ENCODE measurements at regions not wholly inside any gene's neighbourhood (a gene's known extent, or its start where the extent isn't known, plus 50 kb on each side); places are given as distances from the start of the nearest gene placed in this dataset.

GRCh38 chr13:80126389-80127068 lies 214.4 kb downstream of the SPRY2 start:
- H3K9me1 ChIP-seq (ENCODE audit: control insufficient read depth, extremely low read depth, insufficient read depth, low read length) = no peaks in the 10 kb centered on the region
- no peak overlapping the region for H3K27ac ChIP-seq (ENCODE audit: control insufficient read depth, insufficient read depth, low read length)
- no peak overlapping the region for H2AFZ ChIP-seq (ENCODE audit: control insufficient read depth, low read length)
- H3K4me2 ChIP-seq (ENCODE audit: control insufficient read depth, extremely low read depth, insufficient read depth, low read depth, low read length) = no peak overlapping the region
- H3K4me1 ChIP-seq (ENCODE audit: control insufficient read depth, extremely low read depth, insufficient read depth, low read length) = no peaks in the 10 kb centered on the region
- FAIRE-seq = no peak
- DNase-seq (ENCODE audit: low read depth, low spot score) = no peak
- H3K4me3 ChIP-seq (ENCODE audit: control insufficient read depth in 2 of 3, extremely low read depth in 1 of 3, insufficient read depth in 2 of 3, low read depth in 1 of 3, low read length in 3 of 3) = no peak overlapping the region
- no peaks in the 10 kb centered on the region for H3K36me3 ChIP-seq (ENCODE audit: control insufficient read depth in 2 of 2, extremely low read depth in 1 of 2, insufficient read depth in 2 of 2, low read length in 2 of 2)
- no peaks in the 10 kb centered on the region for H3K9me3 ChIP-seq (ENCODE audit: control insufficient read depth, low read depth, low read length)
- no peaks in the 10 kb centered on the region for H4K20me1 ChIP-seq (ENCODE audit: control insufficient read depth, extremely low read depth, insufficient read depth, low read length)
- H3K79me2 ChIP-seq (ENCODE audit: control insufficient read depth, insufficient read depth, low read length) = no peaks in the 10 kb centered on the region
- no peaks in the 10 kb centered on the region for H3K27me3 ChIP-seq (ENCODE audit: control insufficient read depth, extremely low read depth, insufficient read depth, low read length)
- no peak for TF ChIP-seq EZH2 (IDR thresholded peaks at IDR 0.05; ENCODE audit: low read length)
- TF ChIP-seq, protein P1, sequence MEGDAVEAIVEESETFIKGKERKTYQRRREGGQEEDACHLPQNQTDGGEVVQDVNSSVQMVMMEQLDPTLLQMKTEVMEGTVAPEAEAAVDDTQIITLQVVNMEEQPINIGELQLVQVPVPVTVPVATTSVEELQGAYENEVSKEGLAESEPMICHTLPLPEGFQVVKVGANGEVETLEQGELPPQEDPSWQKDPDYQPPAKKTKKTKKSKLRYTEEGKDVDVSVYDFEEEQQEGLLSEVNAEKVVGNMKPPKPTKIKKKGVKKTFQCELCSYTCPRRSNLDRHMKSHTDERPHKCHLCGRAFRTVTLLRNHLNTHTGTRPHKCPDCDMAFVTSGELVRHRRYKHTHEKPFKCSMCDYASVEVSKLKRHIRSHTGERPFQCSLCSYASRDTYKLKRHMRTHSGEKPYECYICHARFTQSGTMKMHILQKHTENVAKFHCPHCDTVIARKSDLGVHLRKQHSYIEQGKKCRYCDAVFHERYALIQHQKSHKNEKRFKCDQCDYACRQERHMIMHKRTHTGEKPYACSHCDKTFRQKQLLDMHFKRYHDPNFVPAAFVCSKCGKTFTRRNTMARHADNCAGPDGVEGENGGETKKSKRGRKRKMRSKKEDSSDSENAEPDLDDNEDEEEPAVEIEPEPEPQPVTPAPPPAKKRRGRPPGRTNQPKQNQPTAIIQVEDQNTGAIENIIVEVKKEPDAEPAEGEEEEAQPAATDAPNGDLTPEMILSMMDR (optimal IDR thresholded peaks at IDR 0.05 in 1 of 3, IDR thresholded peaks at IDR 0.05 in 1 of 3, conservative IDR thresholded peaks at IDR 0.05 in 1 of 3; ENCODE audit: extremely low read depth in 1 of 3, insufficient read depth in 2 of 3, low read length in 3 of 3) = no peak
- dilution Hi-C loops (cut with MboI; ENCODE audit: extremely low pct_ligation_motif_present, low sequenced_read_pairs) = no loop called here
- H3K9ac ChIP-seq (ENCODE audit: control insufficient read depth, extremely low read depth, insufficient read depth, low read length) = no peak overlapping the region

DNA sequence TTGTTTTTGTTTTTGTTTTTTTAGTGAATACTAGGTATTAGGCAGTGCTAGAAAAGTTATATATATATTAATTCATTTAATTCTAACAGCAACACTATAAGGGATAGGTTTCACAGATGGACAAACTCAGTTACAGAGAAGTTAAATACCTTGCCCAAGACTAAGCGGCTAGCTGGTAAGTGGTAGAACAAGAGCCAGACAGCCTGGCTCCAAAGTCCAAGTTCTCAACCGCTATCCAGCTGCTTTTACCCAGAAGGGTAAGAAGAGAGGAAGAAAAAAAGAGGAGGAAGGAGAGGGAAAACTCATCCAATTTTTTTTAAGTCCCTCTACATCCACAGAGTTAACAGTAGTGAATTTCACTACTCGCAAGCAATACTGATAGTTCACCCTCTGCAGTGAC lies 217.0 kb downstream of the SPRY2 start:
- Histone ChIP-seq H4K20me1 (ENCODE audit: control insufficient read depth, extremely low read depth, insufficient read depth, low read length) (no peaks in the 10 kb centered on the region), H2AFZ (ENCODE audit: control insufficient read depth, low read length) (no peak overlapping the region), H3K79me2 (ENCODE audit: control insufficient read depth, insufficient read depth, low read length) (no peaks in the 10 kb centered on the region), H3K9me1 (ENCODE audit: control insufficient read depth, extremely low read depth, insufficient read depth, low read length) (no peaks in the 10 kb centered on the region), H3K9me3 (ENCODE audit: control insufficient read depth, low read depth, low read length) (no peaks in the 10 kb centered on the region), H3K9ac (ENCODE audit: control insufficient read depth, extremely low read depth, insufficient read depth, low read length) (no peak overlapping the region), H3K27me3 (ENCODE audit: control insufficient read depth, extremely low read depth, insufficient read depth, low read length) (no peaks in the 10 kb centered on the region), H3K4me2 (ENCODE audit: control insufficient read depth, extremely low read depth, insufficient read depth, low read depth, low read length) (no peak overlapping the region), H3K36me3 (ENCODE audit: control insufficient read depth in 2 of 2, extremely low read depth in 1 of 2, insufficient read depth in 2 of 2, low read length in 2 of 2) (no peaks in the 10 kb centered on the region), H3K4me3 (ENCODE audit: control insufficient read depth in 2 of 3, extremely low read depth in 1 of 3, insufficient read depth in 2 of 3, low read depth in 1 of 3, low read length in 3 of 3) (no peak overlapping the region), H3K27ac (ENCODE audit: control insufficient read depth, insufficient read depth, low read length) (no peak overlapping the region), H3K4me1 (ENCODE audit: control insufficient read depth, extremely low read depth, insufficient read depth, low read length) (no peaks in the 10 kb centered on the region)
- FAIRE-seq (no peak), DNase-seq (ENCODE audit: low read depth, low spot score) (no peak)
- TF ChIP-seq, protein P1 (optimal IDR thresholded peaks at IDR 0.05 in 1 of 3, IDR thresholded peaks at IDR 0.05 in 1 of 3, conservative IDR thresholded peaks at IDR 0.05 in 1 of 3; ENCODE audit: extremely low read depth in 1 of 3, insufficient read depth in 2 of 3, low read length in 3 of 3) = no peak
- TF ChIP-seq EZH2 (IDR thresholded peaks at IDR 0.05; ENCODE audit: low read length) = no peak
- dilution Hi-C loops (cut with MboI; ENCODE audit: extremely low pct_ligation_motif_present, low sequenced_read_pairs) = no loop called here

All from keratinocyte (primary cell).